OCI-LY7 (cell line): ENCODE measurements at regions not wholly inside any gene's neighbourhood (a gene's known extent, or its start where the extent isn't known, plus 50 kb on each side); places are given as distances from the start of the nearest gene placed in this dataset.

Source experiments
- BruUV-seq: library from RNA; stranded (reverse); fragments of 400-500 nt; replicated peaks from 2 replicates; lab custom pipeline; 2021; lab: Mats Ljungman, UMichigan
- CTCF ChIA-PET: fragments of 300-600 bp; sonication (Branson Sonifier 250); formaldehyde crosslinking; loops from one replicate; lab custom pipeline; 2022; ENCODE audit warnings: antibody characterized with exemption; ENCODE audit not compliant: unreplicated experiment; lab: Charles Lee
- POLR2A ChIA-PET: fragments of 300-600 bp; sonication (Branson Sonifier 250); formaldehyde crosslinking; loops from one replicate; lab custom pipeline; 2022; ENCODE audit warnings: antibody characterized with exemption; lab: Charles Lee
- DNase-seq: peaks from one replicate; pipeline ENCODE4 v3.0.0-alpha.2; 2015; ENCODE audit warnings: low spot score
- H2AFZ ChIP-seq: fragments of 200-600 bp; sonication (generic), shearing (Covaris generic); 2 replicates; pipeline ENCODE4 v1.6.1; 2014; ENCODE audit warnings: mild to moderate bottlenecking, antibody characterized with exemption, low read length, moderate library complexity
- H3K27ac ChIP-seq: fragments of 200-600 bp; sonication (generic); 2 replicates; pipeline ENCODE4 v1.5.1; 2014; ENCODE audit warnings: mixed run types, low read depth, mild to moderate bottlenecking, moderate library complexity, low read length, inconsistent platforms; ENCODE audit not compliant: poor library complexity, severe bottlenecking
- H3K36me3 ChIP-seq: fragments of 200-600 bp; sonication (generic); 2 replicates; pipeline ENCODE4 v1.6.1; 2014; ENCODE audit warnings: mild to moderate bottlenecking, antibody characterized with exemption, low read length, moderate library complexity, mixed read lengths; ENCODE audit not compliant: insufficient read depth
- H3K4me1 ChIP-seq: fragments of 200-600 bp; sonication (generic); 2 replicates; pipeline ENCODE4 v1.5.1; 2014; ENCODE audit warnings: mild to moderate bottlenecking, low read length; ENCODE audit not compliant: insufficient read depth, poor library complexity, severe bottlenecking
- H3K4me2 ChIP-seq: fragments of 200-600 bp; sonication (generic); 2 replicates; pipeline ENCODE4 v1.6.1; 2014; ENCODE audit warnings: mild to moderate bottlenecking, low read length
- H3K4me3 ChIP-seq: fragments of 200-600 bp; sonication (generic); 2 replicates; pipeline ENCODE4 v1.5.1; 2014; ENCODE audit warnings: mild to moderate bottlenecking, low read depth, low read length; ENCODE audit not compliant: poor library complexity, severe bottlenecking
- H3K79me2 ChIP-seq: fragments of 200-600 bp; sonication (generic); 2 replicates; pipeline ENCODE4 v1.6.1; 2016; ENCODE audit warnings: low read depth, mild to moderate bottlenecking, low read length, moderate library complexity, mixed read lengths; ENCODE audit not compliant: insufficient read depth
- H3K9me2 ChIP-seq: fragments of 200-600 bp; sonication (generic); 2 replicates; pipeline ENCODE4 v1.6.1; 2016; ENCODE audit warnings: mild to moderate bottlenecking, low read length, mixed read lengths; ENCODE audit not compliant: insufficient read depth
- H3K9me3 ChIP-seq: fragments of 200-600 bp; sonication (generic); 2 replicates; pipeline ENCODE4 v1.6.1; 2014; ENCODE audit warnings: mild to moderate bottlenecking, mixed run types, low read length, mixed read lengths
- H4K20me1 ChIP-seq: fragments of 200-600 bp; sonication (generic); 2 replicates; pipeline ENCODE4 v1.6.1; 2014; ENCODE audit warnings: mild to moderate bottlenecking, antibody characterized with exemption, low read length, moderate library complexity, mixed read lengths; ENCODE audit not compliant: insufficient read depth
- EZH2phosphoT487 ChIP-seq: fragments of 200-600 bp; sonication (generic); IDR thresholded peaks from 2 replicates; pipeline ENCODE4 v1.6.1; 2018; ENCODE audit warnings: low read depth, borderline replicate concordance, mild to moderate bottlenecking, mixed run types, antibody characterized with exemption, low read length, moderate library complexity, mixed read lengths
- intact Hi-C: fragments of 100-400 bp; cut with micrococcal nuclease; formaldehyde crosslinking; loops from one replicate; pipeline ENCODE4 v1.10.0; 2022; ENCODE audit not compliant: unreplicated experiment
- TF ChIP-seq, protein P1 (sequence below): fragments of 200-600 bp; sonication (generic); conservative IDR thresholded peaks from 2 replicates; pipeline ENCODE4 v1.5.1; 2014; ENCODE audit warnings: mild to moderate bottlenecking, antibody characterized with exemption, low read length, moderate library complexity, mixed read lengths

- no peak for DNase-seq
- H2AFZ ChIP-seq, result no peak overlapping the region
- no TSS peak for BruUV-seq
- H3K79me2 ChIP-seq, result no peaks in the 10 kb centered on the region
- intact Hi-C loops, result no loop called here
- ChIA-PET POLR2A (no interaction called here), CTCF (no interaction called here)
- H3K9me3 ChIP-seq, result no peaks in the 10 kb centered on the region
- no peaks in the 10 kb centered on the region for H3K9me2 ChIP-seq
- TF ChIP-seq, protein P1, sequence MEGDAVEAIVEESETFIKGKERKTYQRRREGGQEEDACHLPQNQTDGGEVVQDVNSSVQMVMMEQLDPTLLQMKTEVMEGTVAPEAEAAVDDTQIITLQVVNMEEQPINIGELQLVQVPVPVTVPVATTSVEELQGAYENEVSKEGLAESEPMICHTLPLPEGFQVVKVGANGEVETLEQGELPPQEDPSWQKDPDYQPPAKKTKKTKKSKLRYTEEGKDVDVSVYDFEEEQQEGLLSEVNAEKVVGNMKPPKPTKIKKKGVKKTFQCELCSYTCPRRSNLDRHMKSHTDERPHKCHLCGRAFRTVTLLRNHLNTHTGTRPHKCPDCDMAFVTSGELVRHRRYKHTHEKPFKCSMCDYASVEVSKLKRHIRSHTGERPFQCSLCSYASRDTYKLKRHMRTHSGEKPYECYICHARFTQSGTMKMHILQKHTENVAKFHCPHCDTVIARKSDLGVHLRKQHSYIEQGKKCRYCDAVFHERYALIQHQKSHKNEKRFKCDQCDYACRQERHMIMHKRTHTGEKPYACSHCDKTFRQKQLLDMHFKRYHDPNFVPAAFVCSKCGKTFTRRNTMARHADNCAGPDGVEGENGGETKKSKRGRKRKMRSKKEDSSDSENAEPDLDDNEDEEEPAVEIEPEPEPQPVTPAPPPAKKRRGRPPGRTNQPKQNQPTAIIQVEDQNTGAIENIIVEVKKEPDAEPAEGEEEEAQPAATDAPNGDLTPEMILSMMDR, result no peak
- no peak for TF ChIP-seq EZH2phosphoT487
- H3K36me3 ChIP-seq, result no peaks in the 10 kb centered on the region
- no peaks in the 10 kb centered on the region for H3K4me1 ChIP-seq
- H3K4me3 ChIP-seq, result no peak overlapping the region
- no peak overlapping the region for H3K27ac ChIP-seq
- H4K20me1 ChIP-seq, result no peaks in the 10 kb centered on the region
- no peak overlapping the region for H3K4me2 ChIP-seq
These were observed 130.8 kb upstream of the PRKD1 start for GRCh38 chr14:30058401-30058800.

GRCh38 chr14:30063746-30064145 is 136.1 kb upstream of the PRKD1 start:
- no peaks in the 10 kb centered on the region for H4K20me1 ChIP-seq
- no peaks in the 10 kb centered on the region for H3K36me3 ChIP-seq
- BruUV-seq, result no TSS peak
- TF ChIP-seq, protein P1, result no peak
- TF ChIP-seq EZH2phosphoT487, result no peak
- intact Hi-C loops, result no loop called here
- H3K4me3 ChIP-seq, result no peak overlapping the region
- H3K9me3 ChIP-seq, result no peaks in the 10 kb centered on the region
- CTCF ChIA-PET, result no interaction called here
- no peaks in the 10 kb centered on the region for H3K79me2 ChIP-seq
- POLR2A ChIA-PET, result no interaction called here
- H3K9me2 ChIP-seq, result no peaks in the 10 kb centered on the region
- H3K27ac ChIP-seq, result no peak overlapping the region
- no peak for DNase-seq
- no peaks in the 10 kb centered on the region for H3K4me1 ChIP-seq
- H2AFZ ChIP-seq, result no peak overlapping the region
- H3K4me2 ChIP-seq, result no peak overlapping the region

DNA sequence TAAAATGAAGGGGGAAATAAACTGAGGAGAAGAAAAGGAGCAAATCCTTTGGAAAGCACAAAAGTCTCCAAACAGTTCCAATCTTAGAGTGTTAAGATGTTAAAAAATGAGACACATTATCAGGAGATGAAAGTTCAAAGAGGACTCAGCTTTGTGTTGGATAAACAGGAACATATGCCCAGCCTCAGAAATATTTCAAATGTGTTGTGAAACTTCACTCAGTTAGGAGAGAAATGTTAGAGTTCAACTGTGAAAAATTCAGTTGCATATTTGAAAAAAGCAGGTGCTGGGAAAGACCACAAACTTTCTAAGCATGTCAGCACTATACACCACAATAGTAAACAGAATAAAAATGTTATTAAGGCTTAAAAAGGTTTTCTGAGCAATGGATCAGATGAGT is 136.8 kb upstream of the PRKD1 start:
- no peak overlapping the region for H3K4me2 ChIP-seq
- H3K4me1 ChIP-seq, result no peaks in the 10 kb centered on the region
- ChIA-PET POLR2A (no interaction called here), CTCF (no interaction called here)
- no peak for DNase-seq
- H3K79me2 ChIP-seq, result no peaks in the 10 kb centered on the region
- H4K20me1 ChIP-seq, result no peaks in the 10 kb centered on the region
- H3K9me3 ChIP-seq, result no peaks in the 10 kb centered on the region
- BruUV-seq, result no TSS peak
- no peak for TF ChIP-seq EZH2phosphoT487
- TF ChIP-seq, protein P1, result no peak
- no peaks in the 10 kb centered on the region for H3K36me3 ChIP-seq
- intact Hi-C loops, result no loop called here
- H3K9me2 ChIP-seq, result no peaks in the 10 kb centered on the region
- H3K4me3 ChIP-seq, result no peak overlapping the region
- no peak overlapping the region for H2AFZ ChIP-seq
- H3K27ac ChIP-seq, result no peak overlapping the region
